ENCODE measurements at regions not wholly inside any gene's neighbourhood (a gene's known extent, or its start where the extent isn't known, plus 50 kb on each side); places are given as distances from the start of the nearest gene placed in this dataset.

GRCh38 chr18:54712306-54712705 is 116.0 kb upstream of the RAB27B start:
- TF ChIP-seq CTCF (conservative IDR thresholded peaks at IDR 0.05 in 1 of 2, IDR thresholded peaks at IDR 0.05 in 1 of 2; ENCODE audit: low read depth in 1 of 2, low read length in 2 of 2), result no peak
- TF ChIP-seq EZH2 (IDR thresholded peaks at IDR 0.05; ENCODE audit: low read length, missing control alignments), result no peak

All from fibroblast of lung (primary cell).